ENCODE measurements at regions not wholly inside any gene's neighbourhood (a gene's known extent, or its start where the extent isn't known, plus 50 kb on each side); places are given as distances from the start of the nearest gene placed in this dataset.

DNA sequence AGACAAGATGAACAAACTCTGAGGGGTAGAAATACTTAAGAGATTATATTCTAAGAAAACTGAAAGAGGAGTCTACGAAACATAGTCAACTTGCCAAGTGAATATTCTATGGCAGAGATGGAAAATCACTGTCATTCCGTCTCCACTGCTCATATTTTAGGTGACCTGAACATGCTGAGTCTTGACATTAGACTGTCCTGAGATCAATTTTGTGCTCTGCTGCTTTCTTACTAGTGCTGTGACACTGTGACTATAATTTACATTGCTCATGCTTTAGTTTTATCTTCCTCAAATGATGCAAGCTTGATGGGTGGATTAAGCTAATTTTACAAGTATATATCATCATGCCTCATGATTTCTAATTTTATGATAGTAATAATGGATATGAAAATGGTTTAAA is 228.2 kb upstream of the LRFN5 start:
- Histone ChIP-seq H3K4me3 (ENCODE audit: low read length in 2 of 2) (no peak overlapping the region), H3K4me1 (ENCODE audit: insufficient read depth, low read length) (no peaks in the 10 kb centered on the region), H3K36me3 (ENCODE audit: insufficient read depth, low read length) (no peaks in the 10 kb centered on the region), H3K27me3 (ENCODE audit: insufficient read depth, low read length) (no peaks in the 10 kb centered on the region), H3K27ac (ENCODE audit: low read depth, low read length) (no peak overlapping the region), H3K9me3 (ENCODE audit: control insufficient read depth in 1 of 2, low read length in 2 of 2) (no peaks in the 10 kb centered on the region)
- H3K4me1 Mint-ChIP-seq = no peaks in the 10 kb centered on the region
- no peak overlapping the region for H3K27ac Mint-ChIP-seq
- ChIA-PET POLR2A (ENCODE audit: partially characterized antibody) (no interaction called here), CTCF (ENCODE audit: partially characterized antibody) (no interaction called here)
- H3K9me3 Mint-ChIP-seq = peaks cover 0 to 16% (median 3%) of the 10 kb centered on the region in 8 donors
- no peak overlapping the region for H3K4me3 Mint-ChIP-seq
- DNase-seq = no peak
- no peaks in the 10 kb centered on the region for H3K36me3 Mint-ChIP-seq
- no peaks in the 10 kb centered on the region for H3K27me3 Mint-ChIP-seq
- intact Hi-C loops (cut with micrococcal nuclease) = no loop called here

DNA sequence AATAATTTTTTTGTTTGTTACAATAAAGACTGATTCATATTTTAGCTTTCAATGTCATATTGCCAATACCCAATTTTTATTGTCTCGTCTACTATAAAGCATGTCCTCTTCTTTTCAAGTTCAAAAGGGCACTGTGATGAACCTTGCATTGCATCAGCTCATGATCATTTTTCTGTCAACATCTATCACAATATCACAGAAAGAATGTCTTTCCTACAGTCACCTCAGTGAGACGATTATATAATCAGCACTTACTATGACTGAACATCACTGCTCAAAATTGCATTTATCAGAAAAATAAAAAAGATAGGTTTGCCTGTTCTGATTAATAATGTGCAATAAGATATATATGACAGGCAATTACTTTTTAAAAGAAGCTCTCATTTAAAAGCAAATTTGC is 228.7 kb upstream of the LRFN5 start:
- Mint-ChIP-seq H3K27me3 (no peaks in the 10 kb centered on the region), H3K4me3 (no peak overlapping the region), H3K4me1 (no peaks in the 10 kb centered on the region), H3K27ac (no peak overlapping the region), H3K36me3 (no peaks in the 10 kb centered on the region), H3K9me3 (peaks cover 0 to 14% (median 3%) of the 10 kb centered on the region in 8 donors)
- Histone ChIP-seq H3K9me3 (ENCODE audit: control insufficient read depth in 1 of 2, low read length in 2 of 2) (no peaks in the 10 kb centered on the region), H3K36me3 (ENCODE audit: insufficient read depth, low read length) (no peaks in the 10 kb centered on the region), H3K27me3 (ENCODE audit: insufficient read depth, low read length) (no peaks in the 10 kb centered on the region), H3K4me3 (ENCODE audit: low read length in 2 of 2) (no peak overlapping the region), H3K4me1 (ENCODE audit: insufficient read depth, low read length) (no peaks in the 10 kb centered on the region), H3K27ac (ENCODE audit: low read depth, low read length) (no peak overlapping the region)
- CTCF ChIA-PET (ENCODE audit: partially characterized antibody) = no interaction called here
- POLR2A ChIA-PET (ENCODE audit: partially characterized antibody) = no interaction called here
- intact Hi-C loops (cut with micrococcal nuclease) = no loop called here
- no peak for DNase-seq

DNA sequence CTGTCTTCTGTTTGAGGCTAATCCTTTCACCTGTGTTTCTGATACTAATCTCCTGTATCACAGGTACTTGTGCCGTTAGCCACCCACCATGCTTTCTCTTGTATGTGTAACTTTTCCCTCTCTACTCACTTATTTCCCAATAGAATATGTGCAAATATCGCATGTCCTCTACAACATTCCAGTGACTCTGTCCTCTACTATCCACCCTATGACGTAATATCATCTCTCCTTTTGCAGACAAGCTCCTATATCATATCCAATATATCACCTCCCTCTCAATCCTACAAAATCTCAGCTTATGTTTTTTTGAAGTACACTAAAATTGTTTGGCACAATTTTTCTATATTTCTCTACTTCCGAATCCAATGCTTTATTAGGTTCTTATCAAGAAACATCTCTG is 232.6 kb upstream of the LRFN5 start:
- no peak for DNase-seq
- H3K27ac ChIP-seq (ENCODE audit: low read depth, low read length) = no peak overlapping the region
- no peaks in the 10 kb centered on the region for H3K4me1 ChIP-seq (ENCODE audit: insufficient read depth, low read length)
- H3K4me3 Mint-ChIP-seq = no peak overlapping the region
- H3K4me3 ChIP-seq (ENCODE audit: low read length in 2 of 2) = no peak overlapping the region
- no peaks in the 10 kb centered on the region for H3K27me3 ChIP-seq (ENCODE audit: insufficient read depth, low read length)
- H3K9me3 Mint-ChIP-seq = peaks cover 0 to 14% (median 3%) of the 10 kb centered on the region in 8 donors
- H3K4me1 Mint-ChIP-seq = no peaks in the 10 kb centered on the region
- no peaks in the 10 kb centered on the region for H3K36me3 Mint-ChIP-seq
- H3K9me3 ChIP-seq (ENCODE audit: control insufficient read depth in 1 of 2, low read length in 2 of 2) = no peaks in the 10 kb centered on the region
- H3K36me3 ChIP-seq (ENCODE audit: insufficient read depth, low read length) = no peaks in the 10 kb centered on the region
- H3K27me3 Mint-ChIP-seq = no peaks in the 10 kb centered on the region
- intact Hi-C loops (cut with micrococcal nuclease) = no loop called here
- no peak overlapping the region for H3K27ac Mint-ChIP-seq
- ChIA-PET POLR2A (ENCODE audit: partially characterized antibody) (no interaction called here), CTCF (ENCODE audit: partially characterized antibody) (no interaction called here)

DNA sequence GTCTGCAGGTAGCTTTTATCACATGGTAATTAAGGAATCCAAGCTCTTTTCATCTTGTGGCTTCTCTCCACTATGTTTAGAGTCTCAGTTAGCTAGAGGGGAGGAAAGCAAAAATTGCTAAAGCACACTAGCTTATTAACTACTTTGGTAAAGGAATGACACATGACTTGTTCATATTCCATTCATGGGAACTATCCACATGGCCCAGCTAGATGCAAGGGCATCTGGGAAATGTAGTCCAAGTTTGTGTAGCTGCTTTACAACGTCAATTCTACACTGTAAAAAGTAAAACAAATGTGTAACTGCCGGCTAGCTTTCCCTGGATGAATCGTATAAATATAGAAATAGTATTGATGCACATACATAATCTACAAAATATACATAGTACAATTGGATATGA is 244.5 kb upstream of the LRFN5 start:
- Histone ChIP-seq H3K9me3 (ENCODE audit: control insufficient read depth in 1 of 2, low read length in 2 of 2) (no peaks in the 10 kb centered on the region), H3K27ac (ENCODE audit: low read depth, low read length) (no peak overlapping the region), H3K4me3 (ENCODE audit: low read length in 2 of 2) (no peak overlapping the region), H3K36me3 (ENCODE audit: insufficient read depth, low read length) (no peaks in the 10 kb centered on the region), H3K4me1 (ENCODE audit: insufficient read depth, low read length) (no peaks in the 10 kb centered on the region), H3K27me3 (ENCODE audit: insufficient read depth, low read length) (no peaks in the 10 kb centered on the region)
- intact Hi-C loops (cut with micrococcal nuclease) = no loop called here
- no peaks in the 10 kb centered on the region for H3K36me3 Mint-ChIP-seq
- no peak overlapping the region for H3K4me3 Mint-ChIP-seq
- peaks cover 0 to 7% (median 0%) of the 10 kb centered on the region in 8 donors for H3K9me3 Mint-ChIP-seq
- H3K4me1 Mint-ChIP-seq = no peaks in the 10 kb centered on the region
- CTCF ChIA-PET (ENCODE audit: partially characterized antibody) = no interaction called here
- DNase-seq = no peak
- POLR2A ChIA-PET (ENCODE audit: partially characterized antibody) = no interaction called here
- no peaks in the 10 kb centered on the region for H3K27me3 Mint-ChIP-seq
- H3K27ac Mint-ChIP-seq = no peak overlapping the region

DNA sequence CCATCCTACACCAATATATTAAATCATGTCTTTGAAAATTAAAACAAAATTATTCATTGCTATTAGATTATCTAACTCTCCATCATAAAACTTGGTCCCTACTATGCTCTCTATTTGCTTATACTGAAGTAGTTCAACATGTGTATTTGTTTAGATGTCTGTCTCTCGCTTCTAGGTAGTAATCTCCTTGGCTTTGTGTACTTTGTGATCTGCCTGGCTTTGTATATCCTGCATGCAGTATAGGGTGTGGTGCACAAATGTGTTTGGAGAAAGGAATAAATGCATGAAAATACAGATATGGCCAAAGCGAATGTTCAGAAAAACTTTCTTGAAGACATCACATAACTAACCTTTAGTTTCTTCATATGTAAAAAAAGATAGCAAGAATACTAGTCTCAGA is 246.6 kb upstream of the LRFN5 start:
- Mint-ChIP-seq H3K36me3 (no peaks in the 10 kb centered on the region), H3K27ac (no peak overlapping the region), H3K4me3 (no peak overlapping the region), H3K4me1 (no peaks in the 10 kb centered on the region), H3K9me3 (peaks cover 0 to 7% (median 0%) of the 10 kb centered on the region in 8 donors), H3K27me3 (no peaks in the 10 kb centered on the region)
- H3K4me3 ChIP-seq (ENCODE audit: low read length in 2 of 2) = no peak overlapping the region
- ChIA-PET CTCF (ENCODE audit: partially characterized antibody) (no interaction called here), POLR2A (ENCODE audit: partially characterized antibody) (no interaction called here)
- no peaks in the 10 kb centered on the region for H3K4me1 ChIP-seq (ENCODE audit: insufficient read depth, low read length)
- H3K9me3 ChIP-seq (ENCODE audit: control insufficient read depth in 1 of 2, low read length in 2 of 2) = peaks cover 0 to 1% of the 10 kb centered on the region in 2 donors
- H3K36me3 ChIP-seq (ENCODE audit: insufficient read depth, low read length) = no peaks in the 10 kb centered on the region
- DNase-seq = no peak
- intact Hi-C loops (cut with micrococcal nuclease) = no loop called here
- no peak overlapping the region for H3K27ac ChIP-seq (ENCODE audit: low read depth, low read length)
- H3K27me3 ChIP-seq (ENCODE audit: insufficient read depth, low read length) = no peaks in the 10 kb centered on the region

- H3K27ac Mint-ChIP-seq = no peak overlapping the region
- H3K4me1 Mint-ChIP-seq = no peaks in the 10 kb centered on the region
- Histone ChIP-seq H3K36me3 (ENCODE audit: insufficient read depth, low read length) (no peaks in the 10 kb centered on the region), H3K4me1 (ENCODE audit: insufficient read depth, low read length) (no peaks in the 10 kb centered on the region), H3K4me3 (ENCODE audit: low read length in 2 of 2) (no peak overlapping the region), H3K9me3 (ENCODE audit: control insufficient read depth in 1 of 2, low read length in 2 of 2) (peaks cover 0 to 6% of the 10 kb centered on the region in 2 donors), H3K27me3 (ENCODE audit: insufficient read depth, low read length) (no peaks in the 10 kb centered on the region), H3K27ac (ENCODE audit: low read depth, low read length) (no peak overlapping the region)
- no peak for DNase-seq
- H3K36me3 Mint-ChIP-seq = no peaks in the 10 kb centered on the region
- CTCF ChIA-PET (ENCODE audit: partially characterized antibody) = no interaction called here
- no peaks in the 10 kb centered on the region for H3K27me3 Mint-ChIP-seq
- POLR2A ChIA-PET (ENCODE audit: partially characterized antibody) = no interaction called here
- intact Hi-C loops (cut with micrococcal nuclease) = no loop called here
- peaks cover 0 to 2% (median 0%) of the 10 kb centered on the region in 8 donors for H3K9me3 Mint-ChIP-seq
- H3K4me3 Mint-ChIP-seq = no peak overlapping the region
Measured at GRCh38 chr14:41355866-41356265, 250.8 kb upstream of the LRFN5 start.

DNA sequence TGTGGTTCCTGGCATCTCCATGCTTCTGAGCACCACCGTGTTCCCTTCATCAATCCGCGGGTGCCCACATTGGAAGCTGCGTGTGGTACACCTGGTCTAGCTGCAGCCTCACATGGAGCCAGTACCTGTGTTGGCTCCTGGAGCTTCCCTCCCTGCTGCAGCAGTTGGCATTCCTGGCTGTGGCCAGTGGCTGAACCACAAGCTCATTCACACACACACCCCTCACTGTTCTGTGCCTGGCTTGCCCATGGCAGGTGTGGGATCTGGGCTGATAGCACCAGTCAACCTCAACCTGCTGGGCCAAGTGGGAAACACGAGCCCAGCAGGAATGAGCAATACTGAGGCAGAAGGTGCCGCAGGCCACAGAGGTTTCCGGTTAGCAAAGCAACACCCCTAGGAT is 256.2 kb upstream of the LRFN5 start:
- CTCF ChIA-PET (ENCODE audit: partially characterized antibody) = no interaction called here
- Histone ChIP-seq H3K27ac (ENCODE audit: low read depth, low read length) (no peak overlapping the region), H3K36me3 (ENCODE audit: insufficient read depth, low read length) (no peaks in the 10 kb centered on the region)

DNA sequence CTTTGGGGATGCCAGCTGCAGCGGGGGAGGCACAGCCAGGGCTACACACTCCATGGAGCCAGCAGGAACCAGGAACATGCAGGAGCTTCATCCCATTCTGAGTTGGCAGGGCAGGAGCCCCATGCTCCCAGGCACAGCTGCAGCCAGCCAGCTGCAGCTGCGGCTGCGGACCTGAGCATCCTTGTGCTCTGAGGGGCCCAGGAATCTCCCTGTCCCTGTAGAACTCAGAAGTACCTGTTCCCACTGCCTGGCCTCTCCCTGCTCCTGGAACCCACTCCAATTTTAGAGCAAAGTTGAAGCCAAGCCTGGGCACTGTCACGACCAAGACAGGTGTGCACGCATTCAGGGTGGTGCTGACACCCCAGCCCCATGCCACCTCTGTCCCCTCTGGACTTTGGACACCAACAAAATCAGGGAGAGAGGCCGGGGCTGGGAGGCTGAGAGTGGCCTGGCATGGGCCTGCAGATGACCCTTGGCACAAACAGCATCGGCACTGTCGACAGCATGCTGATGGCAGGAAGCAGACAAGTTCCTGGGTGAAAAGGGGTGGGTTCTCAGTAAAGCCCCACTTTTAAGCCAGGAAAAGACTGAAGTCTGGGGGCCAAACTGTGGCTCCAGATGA is 257.3 kb upstream of the LRFN5 start:
- H3K9me3 Mint-ChIP-seq = peaks cover 0 to 2% (median 0%) of the 10 kb centered on the region in 8 donors
- H3K4me3 Mint-ChIP-seq = no peak overlapping the region
- Histone ChIP-seq H3K27ac (ENCODE audit: low read depth, low read length) (no peak overlapping the region), H3K36me3 (ENCODE audit: insufficient read depth, low read length) (no peaks in the 10 kb centered on the region), H3K27me3 (ENCODE audit: insufficient read depth, low read length) (no peaks in the 10 kb centered on the region), H3K4me1 (ENCODE audit: insufficient read depth, low read length) (no peaks in the 10 kb centered on the region), H3K9me3 (ENCODE audit: control insufficient read depth in 1 of 2, low read length in 2 of 2) (no peaks in the 10 kb centered on the region), H3K4me3 (ENCODE audit: low read length in 2 of 2) (no peak overlapping the region)
- DNase-seq = no peak
- H3K27me3 Mint-ChIP-seq = no peaks in the 10 kb centered on the region
- no peaks in the 10 kb centered on the region for H3K4me1 Mint-ChIP-seq
- POLR2A ChIA-PET (ENCODE audit: partially characterized antibody) = no interaction called here
- H3K36me3 Mint-ChIP-seq = no peaks in the 10 kb centered on the region
- H3K27ac Mint-ChIP-seq = no peak overlapping the region
- CTCF ChIA-PET (ENCODE audit: partially characterized antibody) = no interaction called here
- intact Hi-C loops (cut with micrococcal nuclease) = no loop called here

More for the DNA sequence above, 256.2 kb upstream of the LRFN5 start:
- H3K4me1 ChIP-seq (ENCODE audit: insufficient read depth, low read length) = no peaks in the 10 kb centered on the region
- POLR2A ChIA-PET (ENCODE audit: partially characterized antibody) = no interaction called here
- H3K36me3 Mint-ChIP-seq = no peaks in the 10 kb centered on the region
- H3K27ac Mint-ChIP-seq = no peak overlapping the region
- peaks cover 0 to 2% (median 0%) of the 10 kb centered on the region in 8 donors for H3K9me3 Mint-ChIP-seq
- no peaks in the 10 kb centered on the region for H3K27me3 ChIP-seq (ENCODE audit: insufficient read depth, low read length)
- no peak for DNase-seq
- intact Hi-C loops (cut with micrococcal nuclease) = no loop called here
- H3K9me3 ChIP-seq (ENCODE audit: control insufficient read depth in 1 of 2, low read length in 2 of 2) = peaks cover 0 to 6% of the 10 kb centered on the region in 2 donors
- no peaks in the 10 kb centered on the region for H3K4me1 Mint-ChIP-seq
- H3K27me3 Mint-ChIP-seq = no peaks in the 10 kb centered on the region
- no peak overlapping the region for H3K4me3 Mint-ChIP-seq
- H3K4me3 ChIP-seq (ENCODE audit: low read length in 2 of 2) = no peak overlapping the region

All from CD4-positive, alpha-beta memory T cell (primary cell).